ENCODE measurements at regions not wholly inside any gene's neighbourhood (a gene's known extent, or its start where the extent isn't known, plus 50 kb on each side); places are given as distances from the start of the nearest gene placed in this dataset.

DNA sequence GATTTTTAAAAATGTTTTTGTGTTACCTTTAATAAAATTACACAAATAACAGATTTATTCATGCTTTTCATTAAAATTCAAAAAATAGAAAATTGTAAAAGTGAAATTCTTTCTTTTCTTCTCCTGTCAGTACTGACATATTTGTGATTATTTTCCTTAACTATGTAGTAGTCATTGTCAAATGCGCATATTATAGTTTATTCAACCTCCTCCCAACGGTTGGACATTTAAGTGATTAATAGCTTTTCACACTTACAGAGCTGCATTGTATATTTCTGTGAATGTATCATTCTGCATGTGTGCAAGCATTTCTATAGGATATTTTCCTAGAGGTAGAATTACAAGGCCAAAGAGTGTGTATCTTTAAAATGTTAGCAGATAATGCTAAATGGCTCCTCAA, 259.2 kb downstream of the SH3BP4 start:
- no peak for TF ChIP-seq POLR2A (IDR thresholded peaks at IDR 0.05; ENCODE audit: low read depth)
- TF ChIP-seq, protein P1, sequence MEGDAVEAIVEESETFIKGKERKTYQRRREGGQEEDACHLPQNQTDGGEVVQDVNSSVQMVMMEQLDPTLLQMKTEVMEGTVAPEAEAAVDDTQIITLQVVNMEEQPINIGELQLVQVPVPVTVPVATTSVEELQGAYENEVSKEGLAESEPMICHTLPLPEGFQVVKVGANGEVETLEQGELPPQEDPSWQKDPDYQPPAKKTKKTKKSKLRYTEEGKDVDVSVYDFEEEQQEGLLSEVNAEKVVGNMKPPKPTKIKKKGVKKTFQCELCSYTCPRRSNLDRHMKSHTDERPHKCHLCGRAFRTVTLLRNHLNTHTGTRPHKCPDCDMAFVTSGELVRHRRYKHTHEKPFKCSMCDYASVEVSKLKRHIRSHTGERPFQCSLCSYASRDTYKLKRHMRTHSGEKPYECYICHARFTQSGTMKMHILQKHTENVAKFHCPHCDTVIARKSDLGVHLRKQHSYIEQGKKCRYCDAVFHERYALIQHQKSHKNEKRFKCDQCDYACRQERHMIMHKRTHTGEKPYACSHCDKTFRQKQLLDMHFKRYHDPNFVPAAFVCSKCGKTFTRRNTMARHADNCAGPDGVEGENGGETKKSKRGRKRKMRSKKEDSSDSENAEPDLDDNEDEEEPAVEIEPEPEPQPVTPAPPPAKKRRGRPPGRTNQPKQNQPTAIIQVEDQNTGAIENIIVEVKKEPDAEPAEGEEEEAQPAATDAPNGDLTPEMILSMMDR (IDR thresholded peaks at IDR 0.05): no peak
- no peak for TF ChIP-seq POLR2AphosphoS5 (IDR thresholded peaks at IDR 0.05)
